ENCODE measurements at regions not wholly inside any gene's neighbourhood (a gene's known extent, or its start where the extent isn't known, plus 50 kb on each side); places are given as distances from the start of the nearest gene placed in this dataset.

GRCh38 chr18:10248738-10249137 lies 205.7 kb upstream of the APCDD1 start:
- H4K8ac ChIP-seq (replicated peaks; ENCODE audit: insufficient read length, low read depth, low read length) = no peak overlapping the region
- TF ChIP-seq CTCF (conservative IDR thresholded peaks at IDR 0.05) = no peak
- H3K56ac ChIP-seq (ENCODE audit: insufficient read length, low read depth, low read length) = no peak overlapping the region
- no peaks in the 10 kb centered on the region for H3K27me3 ChIP-seq (ENCODE audit: insufficient read depth, low read length)
- Mint-ChIP-seq H3K36me3 (ENCODE audit: insufficient read depth in 1 of 3, low read depth in 3 of 3) (no peaks in the 10 kb centered on the region), H3K27ac (no peak overlapping the region), H3K4me3 (no peak overlapping the region), H3K27me3 (ENCODE audit: low read depth) (peaks cover 3% of the 10 kb centered on the region), H3K4me1 (peaks cover 0 to 15% of the 10 kb centered on the region in 2 experiments; a peak in 2 of 4 replicates), H3K9me3 (no peaks in the 10 kb centered on the region; a peak in 2 of 5 replicates)
- no peaks in the 10 kb centered on the region for H4K20me1 ChIP-seq (ENCODE audit: control insufficient read depth, insufficient read depth, insufficient read length)
- H2BK5ac ChIP-seq (ENCODE audit: insufficient read length, low read length) = no peak overlapping the region
- no peak for DNase-seq
- no peak overlapping the region for H3K14ac ChIP-seq (ENCODE audit: insufficient read depth, low read length)
- H2BK12ac ChIP-seq (ENCODE audit: insufficient read length, low read depth, low read length) = no peak overlapping the region
- H3K18ac ChIP-seq (ENCODE audit: insufficient read length, low read depth, low read length) = no peak overlapping the region
- H3K79me1 ChIP-seq (ENCODE audit: insufficient read depth, low read depth, low read length, poor library complexity, severe bottlenecking) = no peaks in the 10 kb centered on the region
- no CpG with 5 or more reads among the region's 5 CpGs for WGBS (ENCODE audit: extremely low coverage, insufficient read length, low lambda C conversion rate)
- no peak overlapping the region for H3K4me2 ChIP-seq (ENCODE audit: insufficient read depth, insufficient read length, low read length)
- no peak overlapping the region for H2BK15ac ChIP-seq (ENCODE audit: low read depth, low read length)
- no peaks in the 10 kb centered on the region for H3K9me3 ChIP-seq (ENCODE audit: control insufficient read depth, low read depth, low read length)
- H3K9ac ChIP-seq (ENCODE audit: extremely low read depth, insufficient read length, low read length) = no peak overlapping the region
- H4K5ac ChIP-seq (ENCODE audit: insufficient read length, low read depth, low read length) = no peak overlapping the region
- no peak overlapping the region for H2BK120ac ChIP-seq (ENCODE audit: low read depth, low read length, poor library complexity, severe bottlenecking)
- H4K91ac ChIP-seq (ENCODE audit: insufficient read length, low read depth, low read length) = no peak overlapping the region
- no peak overlapping the region for H2AK5ac ChIP-seq (ENCODE audit: insufficient read length, low read length)
- no peak overlapping the region for H2AFZ ChIP-seq (ENCODE audit: low read length)
- no peaks in the 10 kb centered on the region for H3K4me1 ChIP-seq (ENCODE audit: insufficient read depth, low read length)
- H3K23ac ChIP-seq (ENCODE audit: insufficient read length, low read depth, low read length) = no peak overlapping the region
- H3K23me2 ChIP-seq (ENCODE audit: insufficient read length, low read depth, low read length, poor library complexity, severe bottlenecking) = no peaks in the 10 kb centered on the region
- H3K27ac ChIP-seq (ENCODE audit: insufficient read length, low read depth, low read length) = no peak overlapping the region
- H3K4ac ChIP-seq (ENCODE audit: low read depth, low read length) = no peak overlapping the region
- H3T11ph ChIP-seq (ENCODE audit: low read length) = no peak overlapping the region
- no peak overlapping the region for H2BK20ac ChIP-seq (ENCODE audit: low read depth, low read length, poor library complexity, severe bottlenecking)
- H3K79me2 ChIP-seq (ENCODE audit: insufficient read depth, low read length) = no peaks in the 10 kb centered on the region

Data from H9 (cell line).